GM23338 (cell line): ENCODE measurements at regions not wholly inside any gene's neighbourhood (a gene's known extent, or its start where the extent isn't known, plus 50 kb on each side); places are given as distances from the start of the nearest gene placed in this dataset.

Experiments
- ATAC-seq: fragments of 200-7000 bp; cut with Tn5 transposase; 3 replicates; pipeline ENCODE4 v1.9.1; 2020
- DNase-seq: peaks from one replicate; pipeline ENCODE4 v3.0.0-alpha.2; 2015; ENCODE audit warnings: low spot score
- H2AFZ ChIP-seq: fragments of 200-600 bp; sonication (generic); 2 replicates; pipeline ENCODE4 v1.8.0; 2016; ENCODE audit warnings: antibody characterized with exemption, mild to moderate bottlenecking, moderate library complexity
- H3F3A ChIP-seq: fragments of 200-600 bp; sonication (generic); replicated peaks from 2 replicates; pipeline ENCODE4 v1.8.0; 2017; ENCODE audit warnings: antibody characterized with exemption, mixed run types, low read depth
- H3K27ac ChIP-seq: fragments of 200-600 bp; sonication (generic); 2 replicates; pipeline ENCODE4 v1.6.1; 2016; ENCODE audit warnings: low read depth
- H3K27me3 ChIP-seq: fragments of 200-600 bp; sonication (generic); 2 replicates; pipeline ENCODE4 v1.8.0; 2016; ENCODE audit warnings: mild to moderate bottlenecking, mixed run types, moderate library complexity; ENCODE audit not compliant: insufficient read depth
- H3K36me3 ChIP-seq: fragments of 200-600 bp; sonication (generic); 2 replicates; pipeline ENCODE4 v1.8.0; 2016; ENCODE audit warnings: mild to moderate bottlenecking; ENCODE audit not compliant: insufficient read depth
- H3K4me1 ChIP-seq: fragments of 200-600 bp; sonication (generic); 2 replicates; pipeline ENCODE4 v1.8.0; 2016; ENCODE audit warnings: mild to moderate bottlenecking, moderate library complexity; ENCODE audit not compliant: insufficient read depth
- H3K4me2 ChIP-seq: fragments of 200-600 bp; sonication (generic); 2 replicates; pipeline ENCODE4 v1.7.1; 2017; ENCODE audit warnings: mixed run types
- H3K4me3 ChIP-seq: fragments of 200-600 bp; sonication (generic); 2 replicates; pipeline ENCODE4 v1.6.1; 2016; ENCODE audit warnings: mixed run types
- H3K79me2 ChIP-seq: fragments of 200-600 bp; sonication (generic); replicated peaks from 2 replicates; pipeline ENCODE4 v1.8.0; 2017; ENCODE audit warnings: mild to moderate bottlenecking; ENCODE audit not compliant: insufficient read depth
- H3K9me2 ChIP-seq: fragments of 200-600 bp; sonication (generic); 2 replicates; pipeline ENCODE4 v1.8.0; 2017; ENCODE audit not compliant: insufficient read depth
- H4K20me1 ChIP-seq: fragments of 200-600 bp; sonication (generic); replicated peaks from 2 replicates; pipeline ENCODE4 v1.8.0; 2017; ENCODE audit warnings: mild to moderate bottlenecking; ENCODE audit not compliant: insufficient read depth
- H3K27ac Mint-ChIP-seq: 2 replicates; pipeline ENCODE4 v1.8.0; 2020; ENCODE audit warnings: inconsistent platforms, mild to moderate bottlenecking, moderate library complexity, mixed read lengths
- H3K27me3 Mint-ChIP-seq: 3 replicates; pipeline ENCODE4 v1.8.0; 2022; ENCODE audit warnings: low read depth, mild to moderate bottlenecking, moderate library complexity, mixed read lengths, inconsistent platforms; ENCODE audit not compliant: insufficient read depth, poor library complexity
- H3K36me3 Mint-ChIP-seq: 3 replicates; pipeline ENCODE4 v1.8.0; 2021; ENCODE audit warnings: low read depth, mild to moderate bottlenecking, inconsistent platforms, moderate library complexity, mixed read lengths
- H3K4me1 Mint-ChIP-seq: 3 replicates; pipeline ENCODE4 v1.8.0; 2020; ENCODE audit warnings: mild to moderate bottlenecking, inconsistent platforms, mixed read lengths
- H3K4me3 Mint-ChIP-seq: 3 replicates; pipeline ENCODE4 v1.8.0; 2021; ENCODE audit warnings: moderate library complexity, mild to moderate bottlenecking, inconsistent platforms, mixed read lengths
- H3K9me3 Mint-ChIP-seq: 3 replicates; pipeline ENCODE4 v1.8.0; 2020; ENCODE audit warnings: moderate library complexity, mild to moderate bottlenecking, inconsistent platforms, mixed read lengths
- CREB1 ChIP-seq: fragments of 250-450 bp; sonication (Bioruptor Pico); IDR thresholded peaks from 2 replicates; pipeline ENCODE4 v1.5.0; 2020; ENCODE audit warnings: low read depth, mild to moderate bottlenecking, moderate library complexity
- EZH2phosphoT487 ChIP-seq: fragments of 200-600 bp; sonication (generic); IDR thresholded peaks from one replicate; pipeline ENCODE4 v1.8.1; 2018; ENCODE audit warnings: antibody characterized with exemption; ENCODE audit not compliant: unreplicated experiment
- JUNB ChIP-seq: IDR thresholded peaks from one replicate; pipeline ENCODE4 v1.6.1; 2016; ENCODE audit warnings: antibody characterized with exemption; ENCODE audit not compliant: unreplicated experiment
- NANOG ChIP-seq: IDR thresholded peaks from 2 replicates; pipeline ENCODE4 v1.6.1; 2016; ENCODE audit warnings: antibody characterized with exemption, borderline replicate concordance
- STAT1 ChIP-seq: IDR thresholded peaks from one replicate; pipeline ENCODE4 v1.6.1; 2016; ENCODE audit warnings: antibody characterized with exemption; ENCODE audit not compliant: unreplicated experiment
- ZNF114 ChIP-seq: fragments of 250-450 bp; sonication (Bioruptor Pico); IDR thresholded peaks from 2 replicates; pipeline ENCODE4 v1.5.0; 2020; ENCODE audit warnings: mild to moderate bottlenecking, moderate library complexity
- ZNF331 ChIP-seq: fragments of 250-450 bp; sonication (Bioruptor Pico); IDR thresholded peaks from 2 replicates; pipeline ENCODE4 v1.5.0; 2020; ENCODE audit warnings: low read depth, mild to moderate bottlenecking, moderate library complexity
- TF ChIP-seq, protein P1 (sequence below), 2 experiments: fragments of 200-600 bp in 1 of 2; sonication (generic) in 1 of 2; conservative IDR thresholded peaks; 2 replicates each; pipeline versions ENCODE4 v1.5.1 to v1.6.1; 2016 to 2017; ENCODE audit warnings: antibody characterized with exemption in 2 of 2, low read depth in 2 of 2, mild to moderate bottlenecking in 2 of 2, moderate library complexity in 1 of 2
- TF ChIP-seq, protein P2 (sequence below): IDR thresholded peaks from 2 replicates; pipeline ENCODE4 v1.6.1; 2016; ENCODE audit warnings: antibody characterized with exemption
- TF ChIP-seq, protein P3 (sequence below): fragments of 250-450 bp; sonication (Bioruptor Pico); IDR thresholded peaks from 2 replicates; pipeline ENCODE4 v1.5.0; 2020; ENCODE audit warnings: mild to moderate bottlenecking, moderate library complexity

DNA sequence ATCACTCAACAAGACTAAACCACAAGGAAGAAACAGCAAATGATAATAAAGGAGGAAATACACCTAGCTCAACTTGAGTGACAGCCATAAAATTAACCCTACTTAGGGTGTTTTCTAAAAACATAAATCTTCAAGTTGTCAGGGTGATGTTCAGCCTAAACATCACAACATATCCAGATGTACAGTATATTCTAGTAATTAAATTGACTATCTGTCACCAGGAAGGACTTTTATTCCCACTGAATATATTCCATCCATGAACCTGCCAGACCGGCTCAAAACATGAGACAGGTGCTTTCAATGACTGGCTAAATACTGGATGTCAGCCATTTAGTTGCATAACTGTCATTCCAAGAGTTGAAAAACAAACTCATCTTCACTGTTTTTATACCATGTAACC lies 298.1 kb upstream of the NEBL start:
- H3K4me3 Mint-ChIP-seq = no peak overlapping the region
- Histone ChIP-seq H3F3A (no peaks in the 10 kb centered on the region), H3K79me2 (no peaks in the 10 kb centered on the region), H3K4me3 (no peak overlapping the region), H3K27ac (no peak overlapping the region), H3K9me2 (0 out of 2 replicates have a peak, but pooled peaks cover 3% of the 10 kb centered on the region), H3K4me1 (no peaks in the 10 kb centered on the region), H3K4me2 (no peak overlapping the region), H4K20me1 (no peaks in the 10 kb centered on the region), H3K27me3 (no peaks in the 10 kb centered on the region), H2AFZ (no peak overlapping the region), H3K36me3 (no peaks in the 10 kb centered on the region)
- peaks cover 11% of the 10 kb centered on the region for H3K36me3 Mint-ChIP-seq
- ATAC-seq = no peak
- TF ChIP-seq STAT1 (no peak), ZNF114 (CRISPR knock-in tag) (no peak), ZNF331 (CRISPR knock-in tag) (no peak), CREB1 (CRISPR knock-in tag) (no peak), NANOG (no peak)
- TF ChIP-seq, protein P1, sequence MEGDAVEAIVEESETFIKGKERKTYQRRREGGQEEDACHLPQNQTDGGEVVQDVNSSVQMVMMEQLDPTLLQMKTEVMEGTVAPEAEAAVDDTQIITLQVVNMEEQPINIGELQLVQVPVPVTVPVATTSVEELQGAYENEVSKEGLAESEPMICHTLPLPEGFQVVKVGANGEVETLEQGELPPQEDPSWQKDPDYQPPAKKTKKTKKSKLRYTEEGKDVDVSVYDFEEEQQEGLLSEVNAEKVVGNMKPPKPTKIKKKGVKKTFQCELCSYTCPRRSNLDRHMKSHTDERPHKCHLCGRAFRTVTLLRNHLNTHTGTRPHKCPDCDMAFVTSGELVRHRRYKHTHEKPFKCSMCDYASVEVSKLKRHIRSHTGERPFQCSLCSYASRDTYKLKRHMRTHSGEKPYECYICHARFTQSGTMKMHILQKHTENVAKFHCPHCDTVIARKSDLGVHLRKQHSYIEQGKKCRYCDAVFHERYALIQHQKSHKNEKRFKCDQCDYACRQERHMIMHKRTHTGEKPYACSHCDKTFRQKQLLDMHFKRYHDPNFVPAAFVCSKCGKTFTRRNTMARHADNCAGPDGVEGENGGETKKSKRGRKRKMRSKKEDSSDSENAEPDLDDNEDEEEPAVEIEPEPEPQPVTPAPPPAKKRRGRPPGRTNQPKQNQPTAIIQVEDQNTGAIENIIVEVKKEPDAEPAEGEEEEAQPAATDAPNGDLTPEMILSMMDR (conservative IDR thresholded peaks at IDR 0.05; ENCODE audit: low read depth in 2 of 2) = no peak
- no peaks in the 10 kb centered on the region for H3K27me3 Mint-ChIP-seq
- H3K27ac Mint-ChIP-seq = no peak overlapping the region
- no peaks in the 10 kb centered on the region; the same call in 2 of the 3 replicates for H3K4me1 Mint-ChIP-seq
- no peak for DNase-seq
- peaks cover 14% of the 10 kb centered on the region for H3K9me3 Mint-ChIP-seq

DNA sequence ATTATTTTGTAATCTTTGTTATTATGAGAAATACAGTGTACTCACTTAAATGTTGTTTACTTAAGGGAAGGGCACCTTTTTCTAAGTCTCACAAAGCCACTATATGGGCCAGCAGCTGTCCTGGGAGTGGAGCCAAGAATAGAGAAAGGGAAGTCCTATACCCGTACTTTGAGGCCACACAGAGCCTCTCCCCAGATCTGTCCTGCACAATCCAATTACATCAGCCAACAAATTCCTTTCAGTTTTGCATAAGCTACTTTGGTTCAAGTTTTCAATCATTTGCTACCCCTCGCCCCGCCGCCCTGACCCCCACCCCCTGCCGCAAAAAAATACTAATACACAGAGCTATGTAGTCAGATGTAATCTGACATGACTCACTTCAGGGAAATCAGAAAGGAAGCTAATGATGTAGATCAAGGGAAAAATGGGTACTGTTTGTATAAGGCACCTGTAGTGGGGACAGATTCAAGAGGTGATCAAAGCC lies 297.4 kb upstream of the NEBL start:
- H3K36me3 ChIP-seq = no peaks in the 10 kb centered on the region
- H4K20me1 ChIP-seq = no peaks in the 10 kb centered on the region
- Mint-ChIP-seq H3K9me3 (peaks cover 16% of the 10 kb centered on the region), H3K27ac (no peak overlapping the region), H3K27me3 (no peaks in the 10 kb centered on the region), H3K4me1 (no peaks in the 10 kb centered on the region; the same call in 2 of the 3 replicates), H3K36me3 (peaks cover 11% of the 10 kb centered on the region), H3K4me3 (no peak overlapping the region)
- no peaks in the 10 kb centered on the region for H3K27me3 ChIP-seq
- no peak overlapping the region for H3K4me3 ChIP-seq
- H3K79me2 ChIP-seq = no peaks in the 10 kb centered on the region
- 0 out of 2 replicates have a peak, but pooled peaks cover 3% of the 10 kb centered on the region for H3K9me2 ChIP-seq
- no peak for DNase-seq
- H3F3A ChIP-seq = no peaks in the 10 kb centered on the region
- H3K4me1 ChIP-seq = no peaks in the 10 kb centered on the region
- H2AFZ ChIP-seq = no peak overlapping the region
- H3K27ac ChIP-seq = no peak overlapping the region
- ATAC-seq = no peak
- H3K4me2 ChIP-seq = no peak overlapping the region
- TF ChIP-seq, protein P2, sequence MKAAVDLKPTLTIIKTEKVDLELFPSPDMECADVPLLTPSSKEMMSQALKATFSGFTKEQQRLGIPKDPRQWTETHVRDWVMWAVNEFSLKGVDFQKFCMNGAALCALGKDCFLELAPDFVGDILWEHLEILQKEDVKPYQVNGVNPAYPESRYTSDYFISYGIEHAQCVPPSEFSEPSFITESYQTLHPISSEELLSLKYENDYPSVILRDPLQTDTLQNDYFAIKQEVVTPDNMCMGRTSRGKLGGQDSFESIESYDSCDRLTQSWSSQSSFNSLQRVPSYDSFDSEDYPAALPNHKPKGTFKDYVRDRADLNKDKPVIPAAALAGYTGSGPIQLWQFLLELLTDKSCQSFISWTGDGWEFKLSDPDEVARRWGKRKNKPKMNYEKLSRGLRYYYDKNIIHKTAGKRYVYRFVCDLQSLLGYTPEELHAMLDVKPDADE = no peak
- no peak for TF ChIP-seq JUNB
- no peak for TF ChIP-seq ZNF114 (CRISPR knock-in tag)
- no peak for TF ChIP-seq STAT1
- TF ChIP-seq EZH2phosphoT487 = no peak
- TF ChIP-seq, protein P3, sequence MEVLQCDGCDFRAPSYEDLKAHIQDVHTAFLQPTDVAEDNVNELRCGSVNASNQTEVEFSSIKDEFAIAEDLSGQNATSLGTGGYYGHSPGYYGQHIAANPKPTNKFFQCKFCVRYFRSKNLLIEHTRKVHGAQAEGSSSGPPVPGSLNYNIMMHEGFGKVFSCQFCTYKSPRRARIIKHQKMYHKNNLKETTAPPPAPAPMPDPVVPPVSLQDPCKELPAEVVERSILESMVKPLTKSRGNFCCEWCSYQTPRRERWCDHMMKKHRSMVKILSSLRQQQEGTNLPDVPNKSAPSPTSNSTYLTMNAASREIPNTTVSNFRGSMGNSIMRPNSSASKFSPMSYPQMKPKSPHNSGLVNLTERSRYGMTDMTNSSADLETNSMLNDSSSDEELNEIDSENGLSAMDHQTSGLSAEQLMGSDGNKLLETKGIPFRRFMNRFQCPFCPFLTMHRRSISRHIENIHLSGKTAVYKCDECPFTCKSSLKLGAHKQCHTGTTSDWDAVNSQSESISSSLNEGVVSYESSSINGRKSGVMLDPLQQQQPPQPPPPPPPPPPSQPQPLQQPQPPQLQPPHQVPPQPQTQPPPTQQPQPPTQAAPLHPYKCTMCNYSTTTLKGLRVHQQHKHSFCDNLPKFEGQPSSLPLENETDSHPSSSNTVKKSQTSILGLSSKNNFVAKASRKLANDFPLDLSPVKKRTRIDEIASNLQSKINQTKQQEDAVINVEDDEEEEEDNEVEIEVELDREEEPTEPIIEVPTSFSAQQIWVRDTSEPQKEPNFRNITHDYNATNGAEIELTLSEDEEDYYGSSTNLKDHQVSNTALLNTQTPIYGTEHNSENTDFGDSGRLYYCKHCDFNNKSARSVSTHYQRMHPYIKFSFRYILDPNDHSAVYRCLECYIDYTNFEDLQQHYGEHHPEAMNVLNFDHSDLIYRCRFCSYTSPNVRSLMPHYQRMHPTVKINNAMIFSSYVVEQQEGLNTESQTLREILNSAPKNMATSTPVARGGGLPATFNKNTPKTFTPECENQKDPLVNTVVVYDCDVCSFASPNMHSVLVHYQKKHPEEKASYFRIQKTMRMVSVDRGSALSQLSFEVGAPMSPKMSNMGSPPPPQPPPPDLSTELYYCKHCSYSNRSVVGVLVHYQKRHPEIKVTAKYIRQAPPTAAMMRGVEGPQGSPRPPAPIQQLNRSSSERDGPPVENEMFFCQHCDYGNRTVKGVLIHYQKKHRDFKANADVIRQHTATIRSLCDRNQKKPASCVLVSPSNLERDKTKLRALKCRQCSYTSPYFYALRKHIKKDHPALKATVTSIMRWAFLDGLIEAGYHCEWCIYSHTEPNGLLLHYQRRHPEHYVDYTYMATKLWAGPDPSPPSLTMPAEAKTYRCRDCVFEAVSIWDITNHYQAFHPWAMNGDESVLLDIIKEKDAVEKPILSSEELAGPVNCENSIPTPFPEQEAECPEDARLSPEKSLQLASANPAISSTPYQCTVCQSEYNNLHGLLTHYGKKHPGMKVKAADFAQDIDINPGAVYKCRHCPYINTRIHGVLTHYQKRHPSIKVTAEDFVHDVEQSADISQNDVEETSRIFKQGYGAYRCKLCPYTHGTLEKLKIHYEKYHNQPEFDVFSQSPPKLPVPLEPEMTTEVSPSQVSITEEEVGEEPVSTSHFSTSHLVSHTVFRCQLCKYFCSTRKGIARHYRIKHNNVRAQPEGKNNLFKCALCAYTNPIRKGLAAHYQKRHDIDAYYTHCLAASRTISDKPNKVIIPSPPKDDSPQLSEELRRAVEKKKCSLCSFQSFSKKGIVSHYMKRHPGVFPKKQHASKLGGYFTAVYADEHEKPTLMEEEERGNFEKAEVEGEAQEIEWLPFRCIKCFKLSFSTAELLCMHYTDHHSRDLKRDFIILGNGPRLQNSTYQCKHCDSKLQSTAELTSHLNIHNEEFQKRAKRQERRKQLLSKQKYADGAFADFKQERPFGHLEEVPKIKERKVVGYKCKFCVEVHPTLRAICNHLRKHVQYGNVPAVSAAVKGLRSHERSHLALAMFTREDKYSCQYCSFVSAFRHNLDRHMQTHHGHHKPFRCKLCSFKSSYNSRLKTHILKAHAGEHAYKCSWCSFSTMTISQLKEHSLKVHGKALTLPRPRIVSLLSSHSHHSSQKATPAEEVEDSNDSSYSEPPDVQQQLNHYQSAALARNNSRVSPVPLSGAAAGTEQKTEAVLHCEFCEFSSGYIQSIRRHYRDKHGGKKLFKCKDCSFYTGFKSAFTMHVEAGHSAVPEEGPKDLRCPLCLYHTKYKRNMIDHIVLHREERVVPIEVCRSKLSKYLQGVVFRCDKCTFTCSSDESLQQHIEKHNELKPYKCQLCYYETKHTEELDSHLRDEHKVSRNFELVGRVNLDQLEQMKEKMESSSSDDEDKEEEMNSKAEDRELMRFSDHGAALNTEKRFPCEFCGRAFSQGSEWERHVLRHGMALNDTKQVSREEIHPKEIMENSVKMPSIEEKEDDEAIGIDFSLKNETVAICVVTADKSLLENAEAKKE (CRISPR knock-in tag) = no peak
- no peak for TF ChIP-seq NANOG
